PFSK-1 (cell line): ENCODE measurements at regions not wholly inside any gene's neighbourhood (a gene's known extent, or its start where the extent isn't known, plus 50 kb on each side); places are given as distances from the start of the nearest gene placed in this dataset.

Source experiments
- FOXP2 ChIP-seq: optimal IDR thresholded peaks from 2 replicates; pipeline ENCODE3; 2011; ENCODE audit warnings: borderline replicate concordance, control low read depth, inconsistent platforms; ENCODE audit not compliant: insufficient read depth; ENCODE audit errors: extremely low read length, extremely low read depth
- POLR2AphosphoS5 ChIP-seq: IDR thresholded peaks from 2 replicates; pipeline ENCODE4 v1.6.1; 2012; ENCODE audit warnings: low read depth, mild to moderate bottlenecking, control low read depth, low read length, moderate library complexity
- SIN3A ChIP-seq: IDR thresholded peaks from 2 replicates; pipeline ENCODE4 v1.6.1; 2012; ENCODE audit warnings: mild to moderate bottlenecking, low read length, moderate library complexity, borderline replicate concordance; ENCODE audit not compliant: insufficient read depth
- TAF1 ChIP-seq: IDR thresholded peaks from 2 replicates; pipeline ENCODE4 v1.6.1; 2012; ENCODE audit warnings: low read length, control low read depth, borderline replicate concordance; ENCODE audit not compliant: insufficient read depth
- TF ChIP-seq, protein P1 (sequence below), 2 experiments: IDR thresholded peaks; 2 replicates each; pipeline versions ENCODE4 v1.6.1 to v1.8.0; 2011 to 2012; ENCODE audit warnings: low read depth in 2 of 2, low read length in 2 of 2, control low read depth in 1 of 2, inconsistent platforms in 1 of 2, mild to moderate bottlenecking in 1 of 2, moderate library complexity in 1 of 2; ENCODE audit not compliant: insufficient read depth in 1 of 2

GRCh38 chr5:1745123-1745795, 54.4 kb downstream of the MRPL36 start:
- TF ChIP-seq POLR2AphosphoS5 (no peak), SIN3A (no peak), TAF1 (no peak), FOXP2 (no peak)
- TF ChIP-seq, protein P1, sequence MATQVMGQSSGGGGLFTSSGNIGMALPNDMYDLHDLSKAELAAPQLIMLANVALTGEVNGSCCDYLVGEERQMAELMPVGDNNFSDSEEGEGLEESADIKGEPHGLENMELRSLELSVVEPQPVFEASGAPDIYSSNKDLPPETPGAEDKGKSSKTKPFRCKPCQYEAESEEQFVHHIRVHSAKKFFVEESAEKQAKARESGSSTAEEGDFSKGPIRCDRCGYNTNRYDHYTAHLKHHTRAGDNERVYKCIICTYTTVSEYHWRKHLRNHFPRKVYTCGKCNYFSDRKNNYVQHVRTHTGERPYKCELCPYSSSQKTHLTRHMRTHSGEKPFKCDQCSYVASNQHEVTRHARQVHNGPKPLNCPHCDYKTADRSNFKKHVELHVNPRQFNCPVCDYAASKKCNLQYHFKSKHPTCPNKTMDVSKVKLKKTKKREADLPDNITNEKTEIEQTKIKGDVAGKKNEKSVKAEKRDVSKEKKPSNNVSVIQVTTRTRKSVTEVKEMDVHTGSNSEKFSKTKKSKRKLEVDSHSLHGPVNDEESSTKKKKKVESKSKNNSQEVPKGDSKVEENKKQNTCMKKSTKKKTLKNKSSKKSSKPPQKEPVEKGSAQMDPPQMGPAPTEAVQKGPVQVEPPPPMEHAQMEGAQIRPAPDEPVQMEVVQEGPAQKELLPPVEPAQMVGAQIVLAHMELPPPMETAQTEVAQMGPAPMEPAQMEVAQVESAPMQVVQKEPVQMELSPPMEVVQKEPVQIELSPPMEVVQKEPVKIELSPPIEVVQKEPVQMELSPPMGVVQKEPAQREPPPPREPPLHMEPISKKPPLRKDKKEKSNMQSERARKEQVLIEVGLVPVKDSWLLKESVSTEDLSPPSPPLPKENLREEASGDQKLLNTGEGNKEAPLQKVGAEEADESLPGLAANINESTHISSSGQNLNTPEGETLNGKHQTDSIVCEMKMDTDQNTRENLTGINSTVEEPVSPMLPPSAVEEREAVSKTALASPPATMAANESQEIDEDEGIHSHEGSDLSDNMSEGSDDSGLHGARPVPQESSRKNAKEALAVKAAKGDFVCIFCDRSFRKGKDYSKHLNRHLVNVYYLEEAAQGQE (IDR thresholded peaks at IDR 0.05; ENCODE audit: insufficient read depth in 1 of 2, low read depth in 2 of 2, low read length in 2 of 2): no peak
